OCI-LY3 (cell line): ENCODE measurements at regions not wholly inside any gene's neighbourhood (a gene's known extent, or its start where the extent isn't known, plus 50 kb on each side); places are given as distances from the start of the nearest gene placed in this dataset.

Experiments used
- H2AFZ ChIP-seq: fragments of 200-600, 300-600 bp; shearing (Covaris generic); 2 replicates; pipeline ENCODE4 v1.6.0; 2014; ENCODE audit warnings: antibody characterized with exemption, low read depth, low read length
- H3K27ac ChIP-seq: fragments of 200-600, 300-600 bp; sonication (generic); 2 replicates; pipeline ENCODE4 v1.5.1; 2014; ENCODE audit warnings: mild to moderate bottlenecking, low read length, moderate library complexity, mixed read lengths
- H3K27me3 ChIP-seq: fragments of 200-600, 300-600 bp; sonication (generic); 2 replicates; pipeline ENCODE4 v1.6.1; 2014; ENCODE audit warnings: low read depth, low read length, mixed read lengths
- H3K36me3 ChIP-seq: fragments of 200-600, 300-600 bp; sonication (generic); replicated peaks from 2 replicates; pipeline ENCODE3; 2014; ENCODE audit warnings: low read depth, low read length, mixed read lengths
- H3K4me1 ChIP-seq: fragments of 300-600, 200-600 bp; sonication (generic); 2 replicates; pipeline ENCODE4 v1.6.1; 2014; ENCODE audit warnings: low read length, mixed read lengths
- H3K4me2 ChIP-seq: fragments of 200-600, 300-600 bp; sonication (generic); 2 replicates; pipeline ENCODE4 v1.6.1; 2014; ENCODE audit warnings: low read length, mixed read lengths
- H3K4me3 ChIP-seq: fragments of 300-600, 200-600 bp; sonication (generic); 2 replicates; pipeline ENCODE4 v1.5.1; 2014; ENCODE audit warnings: antibody characterized with exemption, mild to moderate bottlenecking, low read length, moderate library complexity
- H3K79me2 ChIP-seq: fragments of 300-600, 200-600 bp; shearing (Covaris generic); 2 replicates; pipeline ENCODE4 v1.6.1; 2014; ENCODE audit warnings: mild to moderate bottlenecking, low read length, mixed read lengths
- H3K9ac ChIP-seq: fragments of 300-600, 200-600 bp; shearing (Covaris generic); 2 replicates; pipeline ENCODE4 v1.6.0; 2014; ENCODE audit warnings: mild to moderate bottlenecking, low read length, moderate library complexity
- H3K9me3 ChIP-seq: fragments of 200-600, 300-600 bp; shearing (Covaris generic); 2 replicates; pipeline ENCODE4 v1.6.1; 2014; ENCODE audit warnings: low read length, mixed read lengths; ENCODE audit not compliant: insufficient read depth
- H4K20me1 ChIP-seq: fragments of 200-600, 300-600 bp; sonication (generic); 2 replicates; pipeline ENCODE4 v1.6.1; 2016; ENCODE audit warnings: low read length, mixed read lengths; ENCODE audit not compliant: insufficient read depth
- EZH2phosphoT487 ChIP-seq: fragments of 200-600 bp; shearing (Covaris generic); IDR thresholded peaks from 2 replicates; pipeline ENCODE4 v1.6.1; 2018; ENCODE audit warnings: antibody characterized with exemption, mixed run types, low read depth
- TF ChIP-seq, protein P1 (sequence below): fragments of 200-600, 300-600 bp; sonication (generic); IDR thresholded peaks from 2 replicates; pipeline ENCODE4 v1.5.1; 2014; ENCODE audit warnings: antibody characterized with exemption, low read length, low read depth

DNA sequence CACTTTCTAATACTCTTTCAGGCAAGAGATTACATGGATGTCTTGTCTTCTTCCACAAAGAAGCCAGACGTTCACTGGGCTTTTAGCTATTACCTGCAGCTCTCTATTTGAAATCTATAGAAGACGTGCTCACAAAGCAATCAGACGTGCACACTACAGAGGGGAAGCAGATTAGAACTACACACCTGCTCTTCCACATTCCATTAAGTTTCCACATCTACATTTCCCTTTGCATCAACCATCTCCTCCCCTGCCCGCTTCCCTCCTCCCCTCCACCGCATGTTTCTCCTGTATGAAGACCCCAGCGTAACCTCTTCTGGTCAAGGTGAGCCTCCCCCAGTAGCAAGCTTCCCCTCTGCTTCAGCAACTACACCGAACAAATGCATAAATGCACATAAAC lies 119.8 kb downstream of the DHX15 start:
- Histone ChIP-seq H3K36me3 (no peaks in the 10 kb centered on the region), H3K79me2 (no peaks in the 10 kb centered on the region), H3K9ac (no peak overlapping the region), H3K27me3 (0 out of 2 replicates have a peak, but pooled peaks cover 3% of the 10 kb centered on the region), H2AFZ (no peak overlapping the region), H4K20me1 (no peaks in the 10 kb centered on the region), H3K4me3 (no peak overlapping the region), H3K27ac (no peak overlapping the region), H3K9me3 (no peaks in the 10 kb centered on the region), H3K4me1 (no peaks in the 10 kb centered on the region), H3K4me2 (no peak overlapping the region)
- TF ChIP-seq, protein P1, sequence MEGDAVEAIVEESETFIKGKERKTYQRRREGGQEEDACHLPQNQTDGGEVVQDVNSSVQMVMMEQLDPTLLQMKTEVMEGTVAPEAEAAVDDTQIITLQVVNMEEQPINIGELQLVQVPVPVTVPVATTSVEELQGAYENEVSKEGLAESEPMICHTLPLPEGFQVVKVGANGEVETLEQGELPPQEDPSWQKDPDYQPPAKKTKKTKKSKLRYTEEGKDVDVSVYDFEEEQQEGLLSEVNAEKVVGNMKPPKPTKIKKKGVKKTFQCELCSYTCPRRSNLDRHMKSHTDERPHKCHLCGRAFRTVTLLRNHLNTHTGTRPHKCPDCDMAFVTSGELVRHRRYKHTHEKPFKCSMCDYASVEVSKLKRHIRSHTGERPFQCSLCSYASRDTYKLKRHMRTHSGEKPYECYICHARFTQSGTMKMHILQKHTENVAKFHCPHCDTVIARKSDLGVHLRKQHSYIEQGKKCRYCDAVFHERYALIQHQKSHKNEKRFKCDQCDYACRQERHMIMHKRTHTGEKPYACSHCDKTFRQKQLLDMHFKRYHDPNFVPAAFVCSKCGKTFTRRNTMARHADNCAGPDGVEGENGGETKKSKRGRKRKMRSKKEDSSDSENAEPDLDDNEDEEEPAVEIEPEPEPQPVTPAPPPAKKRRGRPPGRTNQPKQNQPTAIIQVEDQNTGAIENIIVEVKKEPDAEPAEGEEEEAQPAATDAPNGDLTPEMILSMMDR = no peak

- no peak for TF ChIP-seq EZH2phosphoT487
- TF ChIP-seq, protein P1 = no peak
Measured at GRCh38 chr4:24456431-24456830, 127.9 kb downstream of the DHX15 start.

GRCh38 chr4:24453951-24454350 lies 130.4 kb downstream of the DHX15 start:
- Histone ChIP-seq H3K27ac (no peak overlapping the region), H3K4me1 (no peaks in the 10 kb centered on the region), H3K36me3 (no peaks in the 10 kb centered on the region), H4K20me1 (no peaks in the 10 kb centered on the region), H3K27me3 (no peaks in the 10 kb centered on the region), H2AFZ (no peak overlapping the region), H3K4me3 (no peak overlapping the region), H3K4me2 (no peak overlapping the region), H3K9ac (no peak overlapping the region), H3K79me2 (no peaks in the 10 kb centered on the region), H3K9me3 (no peaks in the 10 kb centered on the region)
- no peak for TF ChIP-seq EZH2phosphoT487
- TF ChIP-seq, protein P1 = no peak

More at GRCh38 chr4:24456431-24456830, 127.9 kb downstream of the DHX15 start:
- Histone ChIP-seq H3K79me2 (no peaks in the 10 kb centered on the region), H2AFZ (no peak overlapping the region), H3K4me1 (no peaks in the 10 kb centered on the region), H3K36me3 (no peaks in the 10 kb centered on the region), H3K27me3 (0 out of 2 replicates have a peak, but pooled peaks cover 3% of the 10 kb centered on the region), H3K9ac (no peak overlapping the region), H3K9me3 (no peaks in the 10 kb centered on the region), H3K4me3 (no peak overlapping the region), H3K4me2 (no peak overlapping the region), H3K27ac (no peak overlapping the region), H4K20me1 (no peaks in the 10 kb centered on the region)

DNA sequence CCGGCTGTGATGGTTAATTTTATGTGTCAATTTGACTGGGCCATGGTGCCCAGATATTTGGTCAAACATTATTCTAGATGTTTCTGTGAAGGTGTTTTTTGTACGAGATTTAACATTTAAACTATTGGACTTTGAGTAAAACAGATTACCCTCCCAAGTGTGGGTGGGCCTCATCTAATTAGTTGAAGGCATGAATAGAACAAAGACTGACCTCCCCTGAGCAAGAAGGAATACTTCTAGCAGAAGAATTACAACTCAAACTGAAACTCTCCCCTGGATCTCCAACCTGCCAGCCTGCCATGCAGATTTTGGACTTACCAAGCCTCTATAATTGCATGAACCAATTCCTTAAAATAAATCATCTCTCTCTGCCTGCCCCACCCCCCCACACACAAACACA lies 132.5 kb downstream of the DHX15 start:
- no peaks in the 10 kb centered on the region for H3K27me3 ChIP-seq
- no peak overlapping the region for H2AFZ ChIP-seq
- no peaks in the 10 kb centered on the region for H3K9me3 ChIP-seq
- H3K27ac ChIP-seq = no peak overlapping the region
- no peak overlapping the region for H3K9ac ChIP-seq
- no peaks in the 10 kb centered on the region for H4K20me1 ChIP-seq
- no peak overlapping the region for H3K4me3 ChIP-seq
- H3K79me2 ChIP-seq = no peaks in the 10 kb centered on the region
- no peak overlapping the region for H3K4me2 ChIP-seq
- TF ChIP-seq EZH2phosphoT487 = no peak
- TF ChIP-seq, protein P1 = no peak
- H3K4me1 ChIP-seq = no peaks in the 10 kb centered on the region
- H3K36me3 ChIP-seq = no peaks in the 10 kb centered on the region
